GM12864 (cell line): ENCODE measurements at regions not wholly inside any gene's neighbourhood (a gene's known extent, or its start where the extent isn't known, plus 50 kb on each side); places are given as distances from the start of the nearest gene placed in this dataset.

ENCODE experiments used
- DNase-seq: peaks from one replicate; pipeline ENCODE4 v3.0.0-alpha.2; 2011; ENCODE audit warnings: low read depth
- H3K4me3 ChIP-seq: 2 replicates; pipeline ENCODE4 v1.5.1; 2011; ENCODE audit warnings: mild to moderate bottlenecking, low read depth, low read length, control low read depth
- CTCF ChIP-seq: IDR thresholded peaks from 2 replicates; pipeline ENCODE4 v1.5.1; 2011; ENCODE audit warnings: low read depth, mild to moderate bottlenecking, moderate library complexity, low read length, control low read depth, inconsistent platforms; ENCODE audit errors: missing control alignments

GRCh38 chr7:84258628-84259027 lies 64.0 kb upstream of the SEMA3A start:
- no peak for DNase-seq
- no peak overlapping the region for H3K4me3 ChIP-seq
- TF ChIP-seq CTCF, result no peak

GRCh38 chr7:84256571-84256971 lies 62.0 kb upstream of the SEMA3A start:
- no peak for DNase-seq
- H3K4me3 ChIP-seq, result no peak overlapping the region
- no peak for TF ChIP-seq CTCF

- no peak for DNase-seq
- no peak for TF ChIP-seq CTCF
- no peak overlapping the region for H3K4me3 ChIP-seq
Measured at GRCh38 chr7:84251277-84251781, 56.7 kb upstream of the SEMA3A start.

GRCh38 chr7:84250452-84250851 lies 55.9 kb upstream of the SEMA3A start:
- no peak for TF ChIP-seq CTCF
- no peak for DNase-seq

GRCh38 chr7:84249656-84250055 lies 55.1 kb upstream of the SEMA3A start:
- no peak overlapping the region for H3K4me3 ChIP-seq
- no peak for TF ChIP-seq CTCF
- no peak for DNase-seq

More at GRCh38 chr7:84250452-84250851, 55.9 kb upstream of the SEMA3A start:
- H3K4me3 ChIP-seq, result no peak overlapping the region

- no peak for DNase-seq
- no peak overlapping the region for H3K4me3 ChIP-seq
- no peak for TF ChIP-seq CTCF
Measured at GRCh38 chr7:84248843-84249242, 54.3 kb upstream of the SEMA3A start.

- no peak for DNase-seq
- H3K4me3 ChIP-seq, result no peak overlapping the region
- TF ChIP-seq CTCF, result no peak
Measured at GRCh38 chr7:84248267-84248666, 53.7 kb upstream of the SEMA3A start.
